LNCaP clone FGC (cell line): ENCODE measurements at regions not wholly inside any gene's neighbourhood (a gene's known extent, or its start where the extent isn't known, plus 50 kb on each side); places are given as distances from the start of the nearest gene placed in this dataset.

Experiments
- DNase-seq: peaks from one replicate; pipeline ENCODE4 v3.0.0-alpha.2; 2011; ENCODE audit warnings: low read depth
- H3K4me3 ChIP-seq: 2 replicates; pipeline ENCODE4 v1.5.1; 2011; ENCODE audit warnings: mild to moderate bottlenecking, low read depth, low read length, control low read depth
- TF ChIP-seq, protein P1 (sequence below): IDR thresholded peaks from 2 replicates; pipeline ENCODE4 v1.5.1; 2012; ENCODE audit warnings: mild to moderate bottlenecking; ENCODE audit not compliant: control insufficient read depth, insufficient read depth; ENCODE audit errors: extremely low read depth

DNA sequence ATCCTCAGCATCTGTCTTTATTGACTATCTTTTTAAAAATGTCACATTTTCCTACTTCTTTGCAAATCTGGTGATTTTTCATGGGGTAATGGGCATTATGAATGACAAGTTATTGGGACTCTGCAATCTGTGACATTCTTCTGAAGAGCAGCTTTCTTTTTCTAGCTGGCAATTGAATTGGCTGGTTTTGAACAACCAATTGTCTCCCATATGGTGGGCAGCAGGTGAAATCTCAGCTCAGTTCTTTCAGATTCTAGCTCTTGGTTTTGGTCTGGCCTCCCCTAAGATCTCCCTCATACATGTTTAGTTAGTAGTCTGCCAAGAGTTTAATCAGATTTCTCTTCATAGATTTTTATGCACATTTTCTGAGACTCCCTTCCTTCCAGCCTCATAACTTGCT is 107.9 kb upstream of the EPB41L3 start:
- no peak for DNase-seq
- no peak overlapping the region for H3K4me3 ChIP-seq
- TF ChIP-seq, protein P1, sequence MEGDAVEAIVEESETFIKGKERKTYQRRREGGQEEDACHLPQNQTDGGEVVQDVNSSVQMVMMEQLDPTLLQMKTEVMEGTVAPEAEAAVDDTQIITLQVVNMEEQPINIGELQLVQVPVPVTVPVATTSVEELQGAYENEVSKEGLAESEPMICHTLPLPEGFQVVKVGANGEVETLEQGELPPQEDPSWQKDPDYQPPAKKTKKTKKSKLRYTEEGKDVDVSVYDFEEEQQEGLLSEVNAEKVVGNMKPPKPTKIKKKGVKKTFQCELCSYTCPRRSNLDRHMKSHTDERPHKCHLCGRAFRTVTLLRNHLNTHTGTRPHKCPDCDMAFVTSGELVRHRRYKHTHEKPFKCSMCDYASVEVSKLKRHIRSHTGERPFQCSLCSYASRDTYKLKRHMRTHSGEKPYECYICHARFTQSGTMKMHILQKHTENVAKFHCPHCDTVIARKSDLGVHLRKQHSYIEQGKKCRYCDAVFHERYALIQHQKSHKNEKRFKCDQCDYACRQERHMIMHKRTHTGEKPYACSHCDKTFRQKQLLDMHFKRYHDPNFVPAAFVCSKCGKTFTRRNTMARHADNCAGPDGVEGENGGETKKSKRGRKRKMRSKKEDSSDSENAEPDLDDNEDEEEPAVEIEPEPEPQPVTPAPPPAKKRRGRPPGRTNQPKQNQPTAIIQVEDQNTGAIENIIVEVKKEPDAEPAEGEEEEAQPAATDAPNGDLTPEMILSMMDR = no peak

DNA sequence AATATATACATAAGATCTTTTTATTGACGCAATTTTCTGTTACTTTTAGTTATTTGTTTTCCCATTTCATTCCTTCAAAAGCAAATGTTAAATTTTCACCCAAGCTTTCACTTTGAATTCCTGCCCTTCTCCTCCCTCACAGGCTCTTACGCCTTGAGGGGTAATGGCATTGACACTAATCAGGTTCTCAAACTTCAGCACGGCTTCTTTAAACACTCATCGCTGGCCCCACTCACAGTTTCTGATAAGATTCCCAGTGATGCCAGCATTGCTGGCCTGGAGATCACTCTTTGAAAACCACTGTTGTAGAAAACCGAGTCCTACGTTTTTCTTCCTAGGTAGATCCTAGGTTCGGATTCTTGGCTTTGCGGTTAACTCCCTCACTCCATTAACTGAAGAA is 105.6 kb upstream of the EPB41L3 start:
- TF ChIP-seq, protein P1 = no peak
- no peak overlapping the region for H3K4me3 ChIP-seq
- no peak for DNase-seq

GRCh38 chr18:5646739-5647138 is 102.9 kb upstream of the EPB41L3 start:
- TF ChIP-seq, protein P1 = no peak
- no peak overlapping the region for H3K4me3 ChIP-seq
- DNase-seq = no peak

DNA sequence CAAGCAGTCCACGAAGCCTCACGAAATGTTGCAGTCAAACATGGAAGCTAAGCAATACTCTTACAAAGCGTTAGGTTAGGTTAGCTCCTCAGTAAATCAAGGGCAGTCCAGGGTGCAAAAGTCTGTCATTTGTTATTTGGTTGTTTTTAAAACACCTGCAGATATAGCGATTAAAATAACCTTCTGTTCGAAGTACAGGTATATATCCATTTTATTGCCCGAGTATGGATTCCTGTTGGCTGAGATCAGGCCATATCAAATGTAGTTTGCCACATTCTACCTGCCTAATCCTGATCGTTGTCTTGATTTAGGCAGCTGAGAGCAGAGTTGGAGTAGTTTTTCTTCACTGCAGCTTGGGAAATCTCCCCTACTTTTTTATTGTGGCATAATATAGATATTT is 99.5 kb upstream of the EPB41L3 start:
- TF ChIP-seq, protein P1 = no peak
- DNase-seq = no peak
- H3K4me3 ChIP-seq = no peak overlapping the region

DNA sequence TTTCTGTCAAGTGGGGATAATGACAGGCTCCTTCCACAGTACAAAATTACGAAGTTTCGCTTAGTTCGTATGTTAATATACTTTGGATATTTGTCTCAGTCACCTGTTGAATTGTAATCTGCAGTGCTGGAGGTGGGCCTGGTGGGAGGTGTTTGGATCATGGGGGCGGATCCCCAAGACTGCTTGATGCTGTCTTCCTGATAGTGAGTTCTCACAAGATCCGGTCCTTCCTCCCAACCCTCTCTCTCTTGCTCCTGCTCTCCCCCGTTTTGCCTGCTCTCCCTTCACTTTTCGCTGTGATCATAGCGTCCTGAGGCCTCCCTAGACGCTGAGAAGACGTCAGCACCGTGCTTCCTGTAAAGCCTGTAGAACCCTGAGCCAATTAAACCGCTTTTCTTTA is 97.1 kb upstream of the EPB41L3 start:
- H3K4me3 ChIP-seq = no peak overlapping the region
- no peak for DNase-seq
- TF ChIP-seq, protein P1 = no peak

GRCh38 chr18:5639131-5639530 is 95.3 kb upstream of the EPB41L3 start:
- TF ChIP-seq, protein P1 = no peak
- H3K4me3 ChIP-seq = no peak overlapping the region
- no peak for DNase-seq

GRCh38 chr18:5632041-5632440 is 88.2 kb upstream of the EPB41L3 start:
- DNase-seq = no peak
- no peak overlapping the region for H3K4me3 ChIP-seq
- TF ChIP-seq, protein P1 = no peak
